HG03439 (cell line): ENCODE measurements at regions not wholly inside any gene's neighbourhood (a gene's known extent, or its start where the extent isn't known, plus 50 kb on each side); places are given as distances from the start of the nearest gene placed in this dataset.

Source experiments
- ATAC-seq: cut with Tn5 transposase; IDR thresholded peaks from one replicate; pipeline ENCODE4 v1.9.1; 2021; ENCODE audit warnings: mild to moderate bottlenecking, moderate library complexity; ENCODE audit not compliant: unreplicated experiment

DNA sequence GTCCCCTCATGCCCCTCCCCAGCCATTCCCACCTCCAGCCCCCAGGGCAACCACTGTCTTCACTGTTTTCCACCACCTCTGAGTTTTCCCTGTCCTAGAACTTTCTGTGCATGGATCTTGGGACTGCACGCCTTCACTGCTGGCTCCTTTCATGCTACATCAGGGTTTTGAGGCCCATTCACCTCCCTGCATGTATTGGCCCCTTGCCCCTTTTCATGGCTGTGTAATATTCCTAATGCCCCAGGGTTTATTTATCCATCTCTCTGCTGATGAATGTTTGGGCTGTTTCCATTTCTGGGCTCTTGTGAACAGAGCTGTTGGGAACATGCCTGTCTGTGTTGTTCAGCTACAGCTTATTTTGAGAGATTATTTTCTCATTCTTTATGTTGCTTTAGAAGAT lies 205.0 kb downstream of the RBFOX3 start:
- ATAC-seq, result no peak

DNA sequence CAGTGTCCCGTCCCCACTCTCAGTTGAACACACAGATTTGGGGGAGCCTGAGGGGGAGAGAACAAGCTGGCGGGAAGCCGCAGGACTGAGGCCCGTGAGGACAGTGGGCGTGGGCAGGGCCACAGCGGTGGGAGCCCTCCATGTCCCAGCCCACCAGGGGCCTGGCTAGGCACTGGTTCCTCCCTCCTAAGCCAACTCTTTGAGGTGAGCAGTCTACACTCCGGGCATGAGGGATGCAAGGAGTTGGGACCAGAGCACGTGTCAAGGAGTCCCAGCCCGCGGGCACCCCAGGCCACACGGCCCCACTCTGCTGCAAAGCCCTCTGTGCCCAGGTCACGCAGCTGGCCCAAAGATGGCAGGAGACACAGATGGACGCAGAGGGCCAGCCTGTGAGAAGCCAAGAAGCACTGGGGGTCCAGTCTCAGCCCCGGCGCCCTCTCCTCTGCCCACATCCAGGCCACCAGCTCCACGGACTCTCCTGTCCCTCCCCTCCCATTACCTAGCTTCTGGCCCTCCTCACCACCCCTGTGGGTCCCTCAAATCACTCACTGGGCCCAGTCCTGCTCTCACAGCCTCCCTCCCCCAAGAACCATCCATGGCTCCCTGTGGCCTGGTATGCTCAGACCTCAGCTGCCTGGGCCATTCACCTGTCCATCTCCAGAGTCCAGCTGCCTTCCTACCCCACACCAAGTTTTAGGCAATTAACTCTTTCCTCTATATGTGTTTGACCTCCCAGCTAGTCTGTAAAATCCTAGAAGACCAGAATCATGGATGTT lies 206.5 kb downstream of the RBFOX3 start:
- ATAC-seq, result no peak

DNA sequence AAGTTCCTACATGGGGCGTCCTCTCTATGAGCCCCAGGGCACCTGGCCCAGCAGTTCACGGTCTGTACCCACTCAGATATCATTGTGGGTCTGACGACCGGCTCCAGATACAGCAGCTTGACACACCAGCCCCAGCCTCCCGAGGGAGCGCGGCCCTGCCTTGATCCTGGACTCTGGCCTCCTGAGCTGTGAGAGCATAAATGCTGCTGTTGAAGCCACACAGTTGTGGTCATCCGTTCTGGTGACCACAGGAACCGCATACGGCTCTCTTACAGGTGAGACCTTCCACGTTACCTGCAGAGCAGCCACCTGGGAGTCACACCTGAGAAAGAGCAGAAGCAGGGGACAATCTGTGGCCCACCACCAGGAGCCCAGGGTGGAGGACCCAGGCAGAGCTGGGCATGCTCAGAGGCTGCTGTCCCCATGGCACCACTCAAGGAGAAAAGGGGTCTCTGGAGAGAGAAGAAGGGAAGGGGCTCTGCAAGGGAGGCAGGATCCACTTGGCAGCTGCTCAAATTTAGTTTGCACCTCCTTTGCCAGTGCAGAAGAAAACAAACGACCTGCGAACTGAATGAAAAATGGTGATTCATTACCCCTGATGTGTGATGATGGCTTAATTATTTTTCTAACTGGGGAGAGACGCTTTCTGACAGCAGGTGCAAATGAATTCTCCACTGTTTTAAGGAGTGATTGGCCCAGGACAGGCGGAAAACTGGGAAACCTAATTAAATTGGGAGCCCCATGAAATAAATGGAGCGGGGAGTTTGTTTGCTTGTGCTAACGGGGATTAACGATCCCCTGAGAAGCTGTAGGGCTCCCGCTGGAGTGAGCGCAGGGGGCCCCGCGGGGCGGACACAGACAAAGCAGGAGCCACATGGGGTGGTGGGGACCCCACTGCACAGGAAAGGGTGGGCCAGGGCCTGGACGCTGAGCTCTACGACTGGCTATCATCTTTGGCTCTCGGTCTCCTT lies 208.9 kb downstream of the RBFOX3 start:
- no peak for ATAC-seq

DNA sequence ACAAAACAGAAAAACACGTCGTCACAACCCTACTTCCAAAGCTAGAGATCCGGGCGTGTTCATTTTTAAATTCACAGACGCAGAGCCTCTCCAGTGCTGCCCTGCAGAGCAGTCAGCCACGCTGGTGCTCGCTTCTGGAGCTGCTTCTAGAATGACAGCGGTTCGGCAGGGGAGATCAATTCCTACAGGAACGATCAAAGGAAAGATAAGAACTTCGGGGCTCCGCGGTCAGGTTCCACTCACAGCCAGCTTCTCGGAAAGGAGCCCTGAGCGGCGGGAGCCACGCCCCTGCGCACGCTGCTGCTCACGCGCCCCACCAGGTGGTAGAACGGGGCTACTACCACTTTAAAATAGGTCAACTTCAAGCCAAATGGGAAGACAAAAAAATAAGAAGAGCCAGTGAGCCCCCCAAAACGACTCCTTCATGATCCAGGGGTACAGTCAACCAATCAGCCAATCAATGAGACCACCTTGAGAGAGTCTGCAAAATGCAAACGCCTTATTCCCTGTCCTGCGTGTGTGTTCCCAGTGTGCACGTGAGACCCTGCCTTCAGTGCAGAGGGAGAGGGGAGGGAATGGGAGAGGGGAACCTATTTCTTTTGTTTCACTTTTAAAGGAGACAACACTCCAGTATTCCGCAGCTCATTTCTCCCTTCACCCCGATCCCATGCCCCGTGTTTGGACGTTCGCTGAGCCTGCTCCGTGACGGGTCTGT lies 209.7 kb downstream of the RBFOX3 start:
- ATAC-seq, result no peak

DNA sequence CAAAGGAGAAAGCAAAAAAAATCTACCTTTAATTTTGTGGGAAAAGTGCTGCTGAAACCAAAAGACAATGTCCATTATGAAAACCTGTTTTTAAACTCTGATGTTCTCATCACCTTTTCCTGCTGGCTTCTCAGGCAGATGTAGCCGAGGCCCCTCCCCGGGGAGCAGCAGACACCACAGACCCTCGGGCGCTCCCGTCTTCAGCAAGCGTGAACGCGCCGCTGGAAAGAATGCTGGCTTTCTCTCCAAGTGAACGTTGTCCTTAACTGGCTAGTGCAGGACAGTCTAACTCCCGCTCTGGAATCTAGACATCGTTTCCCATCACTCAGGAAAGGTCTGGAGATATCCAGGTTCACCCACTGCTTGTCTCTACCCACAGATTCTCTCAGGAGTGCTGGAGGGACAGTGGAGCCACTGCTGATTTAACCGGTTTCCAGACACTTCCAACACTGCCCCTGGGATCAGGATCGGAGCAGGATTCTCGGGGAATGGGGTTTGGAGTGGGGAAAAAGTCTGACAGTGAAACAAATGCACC lies 211.2 kb downstream of the RBFOX3 start:
- ATAC-seq, result no peak

DNA sequence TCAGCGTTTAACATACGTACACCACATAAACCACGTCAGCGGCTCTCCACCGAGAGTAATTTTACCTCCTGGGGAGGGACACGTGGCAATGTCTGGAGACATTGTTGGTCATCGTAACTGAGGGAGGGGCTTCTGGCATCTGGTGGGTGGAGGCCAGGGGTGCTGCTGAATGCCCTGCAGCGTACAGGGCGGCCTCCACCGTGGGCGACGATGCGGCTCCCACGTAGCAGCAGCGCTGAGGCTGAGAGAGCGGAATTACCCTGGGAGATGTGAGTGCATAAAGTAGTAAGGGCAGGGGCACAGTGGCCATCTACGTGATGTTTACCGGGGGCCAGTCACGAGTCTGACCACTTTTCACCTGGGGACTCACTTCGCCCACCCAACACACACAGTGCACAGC lies 212.4 kb downstream of the RBFOX3 start:
- ATAC-seq, result no peak

DNA sequence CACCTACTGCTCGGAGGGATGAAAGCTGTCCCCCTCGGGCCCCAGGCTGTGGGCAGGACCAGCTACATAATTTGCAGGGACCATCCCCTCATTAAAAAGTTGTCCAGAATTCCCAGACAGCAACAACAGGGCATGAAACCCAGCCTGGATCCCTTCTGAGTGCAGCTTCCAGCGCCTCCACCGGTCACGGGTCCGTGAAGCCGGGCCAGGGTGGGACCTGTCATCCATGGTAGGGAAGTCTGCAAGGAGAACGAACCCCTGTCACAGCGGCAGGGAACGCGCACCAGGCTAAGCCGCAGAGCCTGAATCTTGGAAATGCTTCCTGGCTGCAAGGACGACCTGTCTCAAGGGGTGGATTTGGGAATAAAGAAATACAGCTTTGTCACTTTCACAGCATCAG lies 214.2 kb downstream of the RBFOX3 start:
- ATAC-seq, result no peak

DNA sequence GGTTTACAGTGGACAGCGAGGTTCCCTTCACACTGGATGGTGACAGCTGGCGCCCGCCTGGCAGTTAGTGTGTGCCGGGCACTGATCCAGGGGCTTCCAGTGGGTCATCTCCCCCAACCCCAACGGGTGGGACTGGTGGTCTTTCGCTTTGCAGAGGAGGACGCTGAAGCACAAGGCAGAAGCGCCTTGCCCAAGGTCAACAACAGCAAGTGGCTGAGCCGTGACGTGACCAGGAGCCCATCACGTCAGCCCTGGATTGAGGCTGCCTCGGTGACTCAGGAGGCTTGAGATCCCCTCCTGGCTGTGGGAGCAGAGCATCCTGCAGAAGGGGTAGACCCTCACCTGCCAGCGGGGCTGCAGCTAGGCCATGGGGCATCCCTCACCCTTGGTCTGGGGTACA lies 215.3 kb downstream of the RBFOX3 start:
- no peak for ATAC-seq

DNA sequence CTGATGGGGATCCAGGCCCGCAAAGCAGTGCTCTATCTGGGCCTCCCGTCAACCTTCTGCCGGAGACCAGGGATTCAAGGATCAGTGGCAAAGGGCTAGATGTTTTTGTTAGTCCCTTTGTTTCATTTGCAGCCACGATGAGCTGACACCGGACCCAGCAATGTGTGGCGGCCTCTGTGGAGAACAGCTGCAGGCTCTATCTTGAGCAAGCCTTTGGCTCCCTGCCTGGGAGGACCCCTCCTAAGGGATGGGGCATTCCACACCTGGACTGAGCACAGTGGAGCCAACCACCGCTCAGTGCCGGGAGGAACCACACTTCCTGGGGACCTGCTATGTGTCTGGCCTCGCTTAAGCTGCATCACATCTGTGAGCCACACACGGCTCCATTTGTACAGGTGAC lies 215.8 kb downstream of the RBFOX3 start:
- no peak for ATAC-seq

DNA sequence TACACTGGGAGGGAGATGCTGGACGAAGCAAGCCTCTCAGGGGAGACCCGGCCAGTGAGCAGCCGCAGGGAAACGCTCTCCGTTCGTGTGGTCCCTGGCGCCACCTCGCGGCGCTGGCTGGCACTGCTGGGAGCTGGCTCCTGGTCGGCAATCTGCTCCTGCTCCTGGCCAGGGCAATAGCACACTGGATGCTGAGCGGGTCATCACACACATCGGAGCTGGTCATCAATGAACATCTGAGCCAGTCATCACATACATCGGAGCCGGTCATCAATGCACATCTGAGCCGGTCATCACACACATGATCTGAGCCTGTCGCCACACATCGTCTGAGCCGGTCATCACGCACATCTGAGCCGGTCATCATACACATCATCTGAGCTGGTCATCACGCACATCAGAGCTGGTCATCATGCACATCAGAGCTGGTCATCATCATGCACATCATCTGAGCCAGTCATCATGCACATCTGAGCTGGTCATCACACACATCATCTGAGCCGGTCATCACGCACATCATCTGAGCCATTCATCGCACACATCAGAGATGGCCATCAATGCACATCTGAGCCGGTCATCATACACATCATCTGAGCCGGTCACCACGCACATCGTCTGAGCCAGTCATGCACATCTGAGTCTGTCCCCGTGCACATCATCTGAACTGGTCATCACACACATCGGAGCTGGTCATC lies 217.3 kb downstream of the RBFOX3 start:
- no peak for ATAC-seq

DNA sequence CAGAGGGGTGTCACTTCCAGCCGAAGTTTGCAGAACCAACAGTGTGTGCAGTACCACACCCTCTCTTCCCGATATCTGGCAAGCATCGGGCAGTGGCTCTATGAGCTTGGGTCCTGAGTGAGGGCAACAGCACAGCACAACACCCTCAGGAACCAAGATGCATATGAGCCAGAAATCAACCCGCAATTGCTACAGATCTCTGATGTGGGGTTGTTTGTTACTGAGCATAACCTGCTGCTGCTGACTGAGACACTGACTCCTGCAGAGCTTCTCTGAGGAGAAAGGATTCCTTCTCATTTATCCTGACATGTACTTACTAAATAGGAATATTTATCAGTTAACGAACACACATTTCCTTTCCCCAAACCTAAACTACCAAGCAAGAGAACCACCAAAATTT lies 218.3 kb downstream of the RBFOX3 start:
- ATAC-seq, result no peak

DNA sequence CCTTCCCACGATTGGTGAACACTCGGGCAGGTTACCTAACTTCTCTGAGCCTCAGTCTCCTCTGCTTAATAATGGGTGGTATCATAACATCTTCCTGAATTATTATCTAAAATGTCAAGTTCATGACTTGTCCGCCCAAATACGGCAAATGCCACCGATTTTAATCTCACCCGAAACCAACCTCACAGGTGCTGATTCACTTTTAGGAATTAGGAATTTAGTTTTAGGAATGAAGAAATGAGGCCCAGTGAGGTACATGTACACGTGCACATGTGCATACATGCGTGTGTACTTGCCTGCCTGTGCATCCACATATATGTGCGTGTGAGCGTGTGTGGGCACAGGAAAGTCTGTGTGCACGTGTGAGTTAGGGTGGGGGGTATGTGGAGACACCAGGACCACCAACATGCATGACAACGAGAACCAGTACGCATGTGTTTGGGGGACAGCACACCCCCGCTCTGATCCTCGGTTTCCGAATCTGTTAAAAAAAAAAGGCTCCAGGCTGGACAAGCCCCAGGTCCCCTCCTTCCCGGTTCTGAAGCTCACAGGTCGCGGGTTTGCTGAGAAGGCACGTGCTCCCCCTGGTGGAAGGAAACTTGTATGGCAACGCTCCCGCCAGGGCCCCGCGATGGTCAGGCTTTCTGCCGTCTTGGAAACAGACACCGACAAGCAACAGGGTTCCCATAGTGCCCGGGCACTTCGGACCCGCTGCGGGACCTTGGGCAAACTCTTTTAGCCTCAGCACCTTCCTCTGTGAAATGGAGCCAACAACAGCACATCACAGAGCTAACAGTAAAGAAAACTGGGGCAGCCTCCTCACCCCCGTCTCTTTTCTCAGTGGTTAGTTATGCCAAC lies 219.2 kb downstream of the RBFOX3 start:
- no peak for ATAC-seq

DNA sequence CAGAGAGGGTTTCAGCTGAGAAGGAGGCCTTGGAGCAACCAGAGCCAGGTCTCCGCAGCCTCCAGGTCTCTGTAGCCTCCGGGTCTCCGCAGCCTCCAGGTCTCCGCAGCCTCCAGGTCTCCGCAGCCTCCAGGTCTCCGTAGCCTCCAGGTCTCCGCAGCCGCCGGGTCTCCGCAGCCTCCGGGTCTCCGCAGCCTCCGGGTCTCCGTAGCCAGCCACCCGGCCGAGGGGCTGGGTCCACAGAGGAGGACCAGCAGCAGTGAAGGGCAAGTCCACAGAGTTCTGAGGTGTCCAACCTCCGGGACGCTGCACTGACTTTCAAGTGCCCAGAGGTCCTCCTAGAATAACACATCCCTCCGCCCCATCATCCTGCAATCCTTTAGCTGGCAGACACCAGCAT lies 221.0 kb downstream of the RBFOX3 start:
- no peak for ATAC-seq

DNA sequence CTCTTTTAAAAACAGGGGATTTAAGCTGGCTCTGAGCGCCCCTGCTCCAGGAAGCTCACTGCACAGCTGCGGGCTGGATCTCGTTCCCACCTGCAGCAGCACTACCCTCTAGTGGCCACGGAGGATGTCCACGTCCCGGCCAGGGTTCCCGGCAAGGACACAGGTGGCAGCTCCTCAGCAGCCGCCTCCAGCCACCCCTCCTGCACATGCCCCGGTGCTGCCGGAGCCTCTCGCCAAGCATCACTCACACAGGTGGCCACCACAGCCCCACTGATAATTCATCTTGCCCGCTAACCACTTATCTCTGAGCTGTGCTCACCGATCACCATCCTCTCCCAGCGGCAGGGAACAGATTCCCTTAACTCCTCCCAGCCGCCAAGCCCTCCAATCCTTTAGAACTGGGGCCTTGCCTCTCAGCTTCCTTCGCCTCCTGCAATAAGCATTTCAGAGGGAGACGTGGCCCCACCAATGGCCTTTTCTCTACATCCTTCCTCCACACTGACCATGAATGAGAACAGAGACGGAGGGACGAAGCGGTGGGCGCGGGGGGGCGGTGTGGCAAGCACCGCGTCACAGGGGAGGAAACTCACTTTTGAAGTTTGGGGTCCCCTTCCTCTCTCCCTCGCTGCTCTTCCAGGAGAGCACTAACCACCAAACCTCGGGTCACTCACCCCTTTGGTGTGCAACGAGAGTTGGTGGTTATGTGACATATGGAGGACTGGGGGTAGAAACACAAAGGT lies 222.1 kb downstream of the RBFOX3 start:
- ATAC-seq, result no peak

DNA sequence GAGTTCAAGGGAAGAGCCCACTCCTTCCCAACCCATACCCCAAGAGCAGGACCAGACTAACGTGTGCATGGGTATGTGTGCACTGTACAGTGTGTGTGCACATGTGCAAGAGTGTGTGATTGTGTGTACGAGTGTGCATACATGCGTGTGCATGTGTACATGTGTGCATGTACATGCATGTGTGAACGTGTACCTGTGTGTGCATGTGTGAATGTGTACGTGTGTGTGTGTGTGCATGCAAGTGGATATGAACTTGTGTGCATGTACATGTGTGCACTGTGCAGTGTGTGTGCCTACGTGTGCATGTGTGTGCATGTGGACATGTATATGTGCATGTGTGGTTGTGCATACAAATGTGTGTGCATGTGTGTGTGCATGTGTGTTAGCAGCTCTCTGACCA lies 223.1 kb downstream of the RBFOX3 start:
- ATAC-seq, result no peak

DNA sequence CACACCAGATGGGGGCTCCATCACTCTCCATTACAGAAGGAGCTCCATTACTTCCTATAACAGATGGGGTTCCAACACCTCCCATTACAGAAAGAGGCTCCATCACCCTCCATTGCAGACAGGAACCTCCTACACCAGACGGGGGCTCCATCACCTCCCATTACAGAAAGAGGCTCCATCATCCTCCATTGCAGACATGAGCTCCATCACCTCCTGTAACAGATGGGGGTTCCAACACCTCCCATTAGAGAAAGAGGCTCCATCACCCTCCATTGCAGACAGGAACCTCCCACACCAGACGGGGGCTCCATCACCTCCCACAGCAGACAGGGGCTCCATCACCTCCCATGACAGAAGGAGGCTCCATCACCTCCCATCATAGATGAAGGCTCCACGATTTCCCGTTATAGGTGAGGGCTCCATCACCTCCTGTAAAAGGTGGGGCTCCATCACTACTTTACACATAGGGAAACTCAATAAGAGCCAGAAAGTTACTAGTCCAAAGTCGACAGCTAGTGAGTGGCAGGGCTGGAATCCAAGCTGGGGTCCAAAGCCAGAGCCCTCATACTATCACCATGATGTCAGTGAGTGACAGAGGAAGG lies 224.8 kb downstream of the RBFOX3 start:
- ATAC-seq, result no peak

DNA sequence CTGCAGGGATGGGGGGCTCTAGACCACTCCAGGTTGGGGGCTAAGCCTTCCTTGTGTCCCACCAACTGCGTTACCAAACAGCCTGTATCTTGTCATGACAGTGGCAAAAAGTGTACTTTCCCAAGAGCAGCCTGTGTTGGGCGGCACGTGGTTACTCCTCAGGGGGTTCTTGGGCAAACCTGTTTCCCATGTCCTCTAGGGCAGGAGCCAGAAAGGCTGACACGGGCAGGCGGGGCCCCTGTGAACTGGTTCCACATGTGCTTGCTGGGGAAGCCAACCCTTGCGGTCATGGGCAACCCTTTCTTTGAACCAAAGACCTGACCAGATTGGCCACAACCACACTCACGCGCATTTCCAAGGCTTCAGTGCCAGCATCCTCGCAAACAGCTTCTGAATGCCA lies 228.5 kb downstream of the RBFOX3 start:
- ATAC-seq, result no peak

DNA sequence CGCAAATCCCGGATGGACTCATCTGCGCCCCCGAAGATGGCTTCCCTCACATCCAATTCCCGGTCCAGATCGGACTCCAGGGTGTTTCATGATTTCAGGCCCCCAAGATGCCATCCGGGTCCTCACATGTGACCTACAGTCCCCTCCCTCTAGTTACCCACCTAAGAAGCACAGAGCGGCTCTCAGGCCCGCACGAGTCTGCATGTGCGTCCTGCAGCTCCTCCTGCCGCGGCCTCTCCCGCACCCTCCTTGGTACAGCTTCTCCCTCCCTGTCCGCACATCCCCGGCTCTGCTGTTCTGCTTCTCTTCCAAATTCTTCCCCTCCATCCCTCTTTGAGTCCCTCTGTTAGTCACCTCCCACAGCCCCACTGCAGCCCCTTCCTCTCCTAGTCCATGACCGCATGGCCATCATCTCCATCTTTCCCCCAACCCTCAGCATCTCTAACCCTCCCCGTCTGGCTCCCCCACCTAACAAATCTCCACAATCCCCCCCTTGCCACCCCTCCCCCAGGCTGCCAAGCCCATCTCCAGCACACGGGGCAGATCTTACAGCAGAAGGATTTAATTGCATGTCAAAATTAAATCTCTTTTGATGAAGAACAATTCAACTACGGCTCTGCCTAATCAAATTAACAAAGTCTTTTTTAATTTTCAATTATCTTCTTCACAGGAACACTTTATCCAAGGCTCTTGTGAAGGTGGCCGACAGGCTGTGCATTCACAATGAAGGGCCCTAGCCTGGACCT lies 231.0 kb downstream of the RBFOX3 start:
- no peak for ATAC-seq
